ENCODE measurements at regions not wholly inside any gene's neighbourhood (a gene's known extent, or its start where the extent isn't known, plus 50 kb on each side); places are given as distances from the start of the nearest gene placed in this dataset.

DNA sequence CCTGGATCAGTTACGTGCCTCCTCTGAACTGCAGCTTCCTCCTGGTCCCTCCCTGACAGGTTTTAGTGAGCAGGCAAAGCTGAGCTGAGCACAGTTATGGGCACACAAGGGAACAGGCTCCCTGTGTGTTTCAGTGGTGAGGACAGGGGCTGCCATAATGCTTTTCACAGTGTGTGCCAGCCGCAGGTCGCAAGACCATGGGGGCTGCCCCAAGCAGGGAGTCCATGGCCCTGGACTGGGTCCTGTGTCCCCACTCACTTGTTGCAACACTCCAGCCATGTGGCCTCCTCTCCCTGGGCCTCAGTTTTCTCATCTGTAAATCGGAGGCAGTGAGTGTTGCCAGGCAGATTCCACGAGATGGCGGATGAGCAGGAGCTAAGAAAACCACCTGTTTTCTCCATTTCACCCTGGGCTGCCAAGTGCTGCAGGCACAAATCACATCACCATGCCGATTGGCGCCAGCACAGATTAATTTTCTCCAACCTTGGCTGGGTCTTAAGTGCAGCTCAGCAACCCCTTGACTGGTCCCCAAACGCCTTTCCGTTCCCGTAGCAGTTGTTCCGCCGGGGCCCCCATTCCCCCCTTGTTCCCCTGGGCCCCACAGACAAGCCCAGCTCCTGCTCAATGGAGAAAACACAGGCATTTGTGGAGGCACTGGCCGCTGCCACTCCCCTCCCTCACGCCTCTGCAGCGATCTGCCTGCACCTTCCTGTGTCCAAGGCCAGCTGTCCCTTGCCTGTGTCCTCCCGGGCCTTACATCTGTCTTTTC lies 57.1 kb upstream of the NNAT start:
- TF ChIP-seq CTCF (optimal IDR thresholded peaks at IDR 0.05 in 1 of 3, IDR thresholded peaks at IDR 0.05 in 1 of 3, conservative IDR thresholded peaks at IDR 0.05 in 1 of 3; ENCODE audit: extremely low read depth in 1 of 3, insufficient read depth in 2 of 3, low read length in 3 of 3) (no peak), EZH2 (IDR thresholded peaks at IDR 0.05; ENCODE audit: low read length) (peak; percentile 41)

Data from keratinocyte (primary cell).